ENCODE measurements at regions not wholly inside any gene's neighbourhood (a gene's known extent, or its start where the extent isn't known, plus 50 kb on each side); places are given as distances from the start of the nearest gene placed in this dataset.

DNA sequence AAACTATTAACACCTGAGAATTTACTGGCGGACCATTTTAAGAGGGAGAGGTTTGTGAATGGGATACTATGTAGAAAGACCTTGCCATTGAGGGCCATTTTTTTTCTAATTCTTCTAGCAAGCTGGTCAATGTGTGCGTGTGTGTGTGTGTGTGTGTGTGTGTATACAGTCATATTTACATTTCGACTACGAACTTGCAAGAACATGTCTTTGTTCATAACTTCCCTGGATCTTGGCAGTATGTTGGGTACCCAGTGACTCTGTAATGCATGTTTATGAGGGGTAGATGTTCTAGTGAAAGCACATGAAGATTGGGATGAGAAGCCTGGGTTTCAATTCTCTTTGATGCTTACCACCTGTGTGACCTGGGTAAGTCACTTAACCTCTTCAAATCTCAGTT is 133.6 kb downstream of the UBE2E3 start:
- DNase-seq (ENCODE audit: low read depth) = no peak

DNA sequence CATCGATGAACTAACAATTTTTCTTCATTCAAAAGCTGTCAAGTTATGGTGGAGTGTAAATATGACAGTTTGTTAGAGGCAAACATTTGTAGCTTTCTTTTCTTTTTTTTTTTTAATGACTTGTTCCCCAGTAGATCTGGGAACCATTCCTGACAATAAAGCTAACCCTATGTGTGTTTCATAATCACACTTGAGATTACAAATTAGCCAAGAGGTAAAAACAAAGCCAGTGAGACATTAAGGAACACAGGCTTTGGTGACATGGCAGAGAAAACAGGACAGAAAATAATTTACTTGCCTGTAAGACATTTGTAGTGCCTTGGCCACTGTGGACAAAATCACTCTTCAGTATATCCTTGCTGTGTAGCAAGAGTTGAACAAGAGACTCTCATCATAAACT is 135.9 kb downstream of the UBE2E3 start:
- no peak for DNase-seq (ENCODE audit: low read depth)

DNA sequence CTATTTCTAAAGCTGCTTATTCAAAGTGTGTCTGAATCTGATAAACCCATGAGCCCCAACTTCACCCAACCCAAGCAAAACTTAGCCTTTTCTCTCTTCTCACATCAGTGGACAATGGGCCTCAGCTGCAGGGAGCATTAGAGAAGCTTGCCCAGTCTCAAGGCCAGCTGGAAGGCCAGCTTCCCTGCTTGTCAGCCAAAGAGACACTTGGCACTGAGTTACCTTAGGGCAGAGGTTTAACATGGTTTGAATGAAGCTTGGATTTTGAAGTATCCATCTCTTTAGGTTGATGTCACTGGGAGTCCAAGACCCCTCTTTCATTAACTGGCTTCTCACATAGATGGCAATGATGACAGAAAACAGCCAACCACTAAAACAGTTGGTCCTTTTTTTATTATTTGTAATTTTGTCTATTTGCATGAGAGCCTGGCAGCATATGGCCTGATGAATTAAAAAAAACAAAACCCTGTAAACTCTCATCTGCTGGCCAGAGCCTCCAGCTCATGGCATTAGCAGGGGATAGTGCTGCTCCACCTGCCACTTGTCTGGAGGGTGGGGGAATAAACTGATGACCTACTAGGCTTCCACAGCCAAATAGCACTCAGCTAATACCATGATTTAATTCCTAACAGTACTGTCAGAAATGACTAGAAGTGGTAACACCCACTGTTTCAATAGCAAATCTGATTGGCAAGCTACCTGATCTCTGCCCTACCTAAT is 137.0 kb downstream of the UBE2E3 start:
- DNase-seq (ENCODE audit: low read depth) = no peak

DNA sequence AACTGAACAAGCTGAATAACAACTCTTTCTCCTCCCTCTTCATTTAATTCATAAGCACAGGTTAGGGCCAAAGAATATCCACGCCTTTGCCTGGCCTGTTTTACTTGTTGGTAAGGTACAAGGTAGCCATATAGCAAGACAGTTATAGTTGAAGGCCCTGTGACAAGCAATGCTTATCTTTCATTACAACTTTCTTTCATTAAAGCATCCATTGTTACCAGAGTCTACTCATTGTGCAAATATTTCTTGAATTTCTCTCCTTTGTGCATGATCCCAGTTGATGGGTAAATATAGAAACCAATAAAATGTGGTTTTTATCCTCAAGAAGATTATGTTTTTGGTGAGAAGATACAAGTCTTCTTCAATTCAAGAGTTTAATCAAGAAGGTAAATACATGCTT is 140.2 kb downstream of the UBE2E3 start:
- no peak for DNase-seq (ENCODE audit: low read depth)

DNA sequence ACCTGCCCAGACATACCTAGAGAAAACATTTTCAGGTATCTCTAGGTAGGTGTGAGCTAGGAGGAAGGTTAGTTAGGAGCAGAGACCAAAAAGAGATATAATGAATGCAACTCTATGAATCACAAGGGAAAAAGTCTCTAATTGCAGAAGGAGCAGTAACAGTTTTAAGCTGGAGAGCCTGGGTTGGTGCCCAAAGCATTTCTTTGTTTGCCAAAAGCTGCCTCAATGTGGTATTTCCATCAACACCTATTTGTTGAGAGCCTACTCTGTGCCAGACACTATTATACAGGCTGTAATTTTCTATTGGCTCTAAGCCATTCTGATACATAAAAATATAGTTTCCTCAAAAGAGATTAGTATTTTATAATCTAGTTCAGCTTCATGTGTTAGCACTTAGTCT is 141.6 kb downstream of the UBE2E3 start:
- DNase-seq (ENCODE audit: low read depth) = no peak

DNA sequence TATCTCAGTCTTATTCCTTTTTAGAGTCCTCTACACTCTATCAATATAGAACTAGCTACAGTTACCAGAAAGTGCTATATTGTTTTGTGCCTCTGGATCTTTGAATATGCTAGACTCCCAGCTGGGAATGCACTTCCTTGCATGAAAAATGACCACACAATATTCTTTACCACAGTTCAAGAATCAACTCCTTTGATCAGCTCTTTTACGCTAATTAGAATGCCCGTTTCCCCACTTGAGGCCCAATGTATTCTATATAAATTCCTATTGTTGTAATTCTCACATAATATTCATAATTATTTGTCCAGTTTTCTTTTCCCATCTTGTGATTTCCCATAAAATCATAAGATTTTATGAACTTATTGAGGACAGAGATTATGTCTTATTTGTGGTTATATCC is 142.2 kb downstream of the UBE2E3 start:
- DNase-seq (ENCODE audit: low read depth) = no peak

DNA sequence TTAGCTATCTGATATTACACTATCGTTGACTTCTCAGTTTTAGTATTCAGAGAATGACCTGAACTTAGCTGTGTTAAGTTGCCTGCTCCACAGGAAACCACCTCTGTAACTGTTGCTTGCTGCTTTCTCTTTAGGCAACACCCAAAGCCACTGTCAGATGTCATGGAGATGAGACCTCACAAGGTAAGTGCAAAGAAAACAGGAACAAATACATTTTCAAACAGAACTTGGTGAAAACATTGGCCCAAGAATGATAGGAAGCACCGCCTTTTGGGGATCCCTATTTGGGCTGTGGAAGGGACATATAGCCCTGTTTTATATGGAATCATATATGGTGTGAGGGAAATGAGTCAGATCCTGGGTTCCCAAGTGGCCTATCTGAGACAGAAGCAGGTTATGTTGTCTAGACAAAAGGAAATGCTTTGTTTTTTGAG is 143.4 kb downstream of the UBE2E3 start:
- peak; percentile 24 for DNase-seq (ENCODE audit: low read depth)

DNA sequence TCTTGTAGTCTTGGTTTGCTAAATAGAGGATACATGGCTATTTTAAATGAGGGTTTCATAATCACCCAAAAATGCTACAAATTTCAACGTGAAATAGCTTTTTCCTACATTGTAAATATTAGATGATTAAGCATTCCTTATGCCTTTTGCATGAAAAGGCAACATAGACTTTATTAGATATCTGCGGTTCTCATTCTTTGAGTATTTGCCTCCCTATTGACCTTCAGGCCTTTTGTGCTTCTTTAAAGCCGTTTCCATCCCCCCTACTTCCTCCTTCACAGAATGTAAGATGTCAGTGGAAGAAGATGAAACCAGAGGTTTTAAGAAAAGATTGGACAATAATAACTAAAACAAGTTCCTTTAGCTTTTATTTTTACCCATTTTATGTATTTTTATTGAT is 144.1 kb downstream of the UBE2E3 start:
- DNase-seq (ENCODE audit: low read depth) = no peak

DNA sequence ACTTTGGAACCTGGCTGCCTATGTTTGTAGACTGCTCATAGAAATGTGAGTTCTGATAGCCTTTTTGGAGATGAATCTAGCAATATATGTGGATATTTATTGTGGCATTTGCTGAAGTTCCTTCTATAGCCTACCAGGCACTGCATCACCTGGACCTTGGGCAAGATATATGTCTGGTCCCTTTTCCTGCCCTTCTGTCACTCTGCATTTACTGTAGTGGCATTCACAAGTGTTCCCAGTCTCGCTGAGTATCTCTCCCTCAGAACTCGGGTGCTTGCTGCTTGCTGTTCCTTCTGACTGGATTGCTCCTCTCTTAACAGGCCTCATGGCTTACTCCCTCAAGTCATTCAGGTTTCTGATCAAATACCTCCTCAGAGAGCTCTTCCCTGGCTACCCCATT is 145.0 kb downstream of the UBE2E3 start:
- DNase-seq (ENCODE audit: low read depth) = no peak

DNA sequence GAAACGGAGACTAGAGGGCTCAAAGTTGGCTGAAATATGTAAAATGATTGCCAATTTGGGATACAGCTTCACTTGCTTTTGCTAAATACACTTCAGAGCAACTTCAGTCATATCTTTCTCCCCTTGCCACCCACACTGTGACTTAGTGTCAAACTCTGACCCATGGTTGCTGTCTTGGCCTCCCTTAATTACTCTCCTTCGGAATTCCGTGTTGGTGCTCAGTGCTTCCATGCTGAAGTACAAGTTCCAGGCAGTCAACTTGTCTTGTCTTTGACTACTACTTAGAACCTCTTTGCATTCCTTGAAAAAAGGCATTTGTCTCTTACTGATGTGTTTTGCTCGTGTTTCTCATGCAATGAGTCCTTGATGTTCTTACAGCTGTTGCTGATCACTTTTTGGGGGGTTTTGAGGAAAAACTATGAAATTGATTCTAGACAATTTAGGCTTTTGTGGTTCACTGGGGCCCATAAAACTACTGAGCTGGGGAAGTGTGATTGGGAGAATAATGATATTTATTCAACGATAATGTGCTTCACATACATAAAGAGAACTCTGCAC is 146.0 kb downstream of the UBE2E3 start:
- DNase-seq (ENCODE audit: low read depth) = no peak

DNA sequence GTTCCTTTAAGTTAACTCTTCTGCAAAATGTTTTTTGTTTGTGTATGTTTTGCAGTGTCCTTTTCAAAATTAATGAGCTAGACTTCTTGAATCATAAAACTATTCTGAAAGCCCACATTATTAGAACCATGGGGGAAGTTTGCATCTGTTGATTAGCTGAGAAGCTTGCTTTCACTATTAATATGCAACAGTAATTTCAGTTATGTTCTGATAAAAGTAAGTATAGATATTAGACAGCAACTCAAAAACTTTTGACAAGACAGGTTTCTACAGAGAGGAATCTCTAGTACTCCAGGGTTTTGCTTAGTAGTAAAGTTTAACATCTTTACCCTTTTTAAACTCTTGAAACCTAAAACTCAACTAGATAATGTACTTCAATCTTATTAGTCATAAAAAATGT is 147.8 kb downstream of the UBE2E3 start:
- DNase-seq (ENCODE audit: low read depth) = no peak

DNA sequence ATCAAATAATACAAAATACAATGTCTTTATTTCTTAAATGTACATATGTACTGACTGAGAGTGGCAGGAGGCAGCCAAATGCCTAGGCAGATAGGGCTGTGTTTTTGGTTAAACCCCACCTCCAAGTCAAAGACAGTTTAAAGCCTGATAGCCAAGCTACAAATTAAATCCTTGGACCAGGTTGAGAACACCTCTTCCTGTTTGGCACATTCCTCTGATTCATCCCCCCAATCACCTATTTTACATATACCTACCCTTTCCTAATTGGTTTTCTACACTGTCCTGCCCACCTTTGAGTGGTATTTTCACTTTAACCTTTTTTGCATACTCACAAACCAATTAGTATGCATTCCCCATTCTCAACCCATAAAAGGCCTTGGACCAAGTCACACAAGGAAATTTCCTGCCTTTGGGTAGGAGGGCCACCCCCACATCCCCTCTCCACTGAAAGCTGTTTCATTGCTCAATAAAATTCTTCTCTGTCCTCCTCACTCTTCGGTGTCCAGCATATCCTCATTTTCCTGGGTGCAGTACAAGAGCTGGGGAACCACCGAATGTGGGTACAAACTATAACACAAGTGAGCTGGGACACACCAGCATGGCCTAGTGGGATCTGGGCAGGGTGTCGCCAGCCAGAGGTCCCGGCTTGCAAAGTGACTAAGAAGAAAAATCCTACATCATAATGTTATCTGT is 149.1 kb downstream of the UBE2E3 start:
- no peak for DNase-seq (ENCODE audit: low read depth)

DNA sequence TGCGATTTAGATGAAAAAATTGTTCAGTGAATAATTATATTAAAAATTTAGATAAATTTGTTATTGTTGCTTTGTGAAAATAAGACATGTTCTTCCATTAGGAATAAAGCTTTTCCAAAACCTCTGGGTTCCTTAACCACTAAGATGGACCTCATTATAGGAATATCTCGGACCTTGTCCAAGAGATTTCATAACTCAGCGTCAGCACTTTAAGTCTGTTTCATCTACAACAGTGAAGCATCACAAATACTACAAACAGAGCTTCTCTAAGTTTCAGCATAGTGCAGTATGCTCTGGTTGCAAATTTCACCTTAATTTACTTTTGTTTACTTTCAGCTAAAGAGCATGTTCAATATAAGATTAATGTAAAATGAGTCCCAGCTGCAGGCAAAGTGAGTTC is 150.3 kb downstream of the UBE2E3 start:
- DNase-seq (ENCODE audit: low read depth) = no peak

DNA sequence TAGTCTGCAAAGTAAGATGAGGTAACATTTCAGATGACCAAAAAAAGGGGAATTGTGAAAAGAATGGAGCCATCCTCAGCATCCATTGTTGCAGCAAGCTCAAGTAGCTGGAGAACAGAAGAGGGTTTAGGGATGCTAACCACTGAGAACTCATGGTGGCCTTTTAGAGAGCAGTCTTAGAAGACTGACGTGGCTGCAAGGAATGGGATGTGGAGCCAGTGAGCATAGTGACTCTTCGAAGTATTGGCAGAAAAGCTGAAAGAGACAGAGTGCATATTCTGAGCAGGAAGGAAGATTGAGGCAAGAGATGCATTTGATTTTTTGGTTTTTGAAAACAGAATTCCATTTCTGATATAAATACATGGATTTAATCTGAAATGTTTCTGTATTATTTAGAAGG is 151.2 kb downstream of the UBE2E3 start:
- no peak for DNase-seq (ENCODE audit: low read depth)

DNA sequence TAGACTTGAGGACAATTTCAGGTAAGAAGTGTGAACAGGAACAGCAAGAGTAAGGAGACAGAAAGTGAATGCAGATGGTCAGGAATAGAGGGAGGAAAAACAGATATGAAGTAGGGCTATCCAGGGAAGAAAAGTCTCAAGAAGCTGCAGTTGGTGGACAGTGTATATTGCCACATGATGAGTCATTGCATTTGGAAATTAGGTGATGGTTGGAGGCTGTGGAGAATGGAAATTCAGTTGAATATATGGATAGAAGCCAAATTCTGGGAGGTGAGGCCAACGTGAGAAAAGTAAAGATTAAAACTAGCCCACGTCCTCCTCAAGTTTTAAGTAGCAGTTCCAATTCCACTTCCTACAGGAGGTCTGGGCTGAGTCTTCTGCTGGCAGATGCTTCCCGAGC is 158.4 kb downstream of the UBE2E3 start:
- DNase-seq (ENCODE audit: low read depth) = no peak

DNA sequence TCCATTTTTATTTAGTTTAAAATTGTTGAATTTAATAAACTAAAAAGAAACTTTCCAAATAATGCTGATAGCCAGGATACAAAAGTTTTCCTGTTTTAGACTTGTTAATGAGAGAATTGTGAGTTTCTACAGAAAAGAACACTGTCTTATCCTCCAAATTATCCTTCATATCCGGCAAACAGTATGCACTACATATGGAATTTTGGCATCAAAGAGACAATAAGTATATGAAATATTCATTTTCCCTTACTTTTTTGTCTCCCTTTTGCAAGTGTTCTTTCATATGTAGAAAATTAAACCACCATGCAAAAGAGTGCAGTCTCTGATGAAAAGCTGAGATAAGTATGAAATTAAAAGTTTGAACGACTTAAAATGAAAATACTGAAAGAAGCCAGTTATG is 159.4 kb downstream of the UBE2E3 start:
- DNase-seq (ENCODE audit: low read depth) = no peak

DNA sequence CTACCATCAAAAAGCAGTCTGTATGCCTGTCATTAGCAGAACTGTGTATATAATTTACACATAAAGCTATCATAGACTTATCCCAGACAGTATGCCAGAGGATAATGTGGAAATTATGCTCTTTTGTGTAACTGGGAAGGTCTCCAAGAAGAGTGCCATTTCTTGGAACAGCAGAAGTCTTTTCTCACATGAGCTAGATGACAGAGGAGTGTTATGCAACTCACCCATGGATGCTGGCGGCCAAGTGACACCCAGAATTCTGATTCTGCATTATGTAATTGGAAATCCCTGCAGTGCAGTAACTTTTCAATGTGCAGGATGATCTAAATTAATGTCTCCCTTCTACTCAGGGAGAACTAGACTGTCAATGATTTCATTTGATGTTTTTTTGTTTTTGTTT is 160.0 kb downstream of the UBE2E3 start:
- DNase-seq (ENCODE audit: low read depth) = no peak

DNA sequence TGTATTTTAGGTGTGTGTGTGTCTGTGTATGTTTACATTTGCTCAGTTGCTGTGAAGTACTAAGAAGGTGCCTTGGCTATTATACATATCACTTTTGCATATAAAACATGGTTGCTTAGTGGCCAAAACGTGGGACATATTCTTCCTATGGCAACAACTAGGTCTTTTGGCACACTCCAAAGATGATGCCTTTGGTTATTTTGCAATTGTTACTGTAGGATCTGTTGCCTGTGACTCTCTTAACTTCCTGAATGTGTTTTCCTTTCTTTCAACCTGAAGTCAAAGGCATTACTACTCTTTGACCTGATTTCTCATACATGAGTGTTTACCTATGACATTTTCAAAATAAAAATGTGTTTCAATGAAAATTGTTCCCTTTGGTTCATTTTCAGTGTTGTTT is 160.5 kb downstream of the UBE2E3 start:
- DNase-seq (ENCODE audit: low read depth) = no peak

DNA sequence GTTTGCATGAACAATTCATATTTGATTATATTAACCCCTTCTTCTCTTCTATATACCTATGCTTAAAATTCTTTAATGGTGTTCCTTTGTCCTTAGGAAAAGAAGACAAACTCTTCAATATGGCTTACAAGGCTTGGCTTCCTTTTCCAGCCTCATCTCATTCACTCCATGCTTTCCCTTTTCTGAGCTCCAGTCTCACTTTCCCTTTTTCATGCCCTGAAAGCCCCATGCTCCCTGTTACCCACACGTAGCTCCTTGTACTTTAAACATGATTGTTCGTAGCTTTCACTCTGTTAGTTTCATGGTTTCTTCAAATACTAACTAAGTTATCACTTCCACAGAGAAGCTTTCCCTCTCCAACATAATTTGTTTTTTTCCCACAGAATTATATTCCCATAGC is 161.3 kb downstream of the UBE2E3 start:
- no peak for DNase-seq (ENCODE audit: low read depth)

DNA sequence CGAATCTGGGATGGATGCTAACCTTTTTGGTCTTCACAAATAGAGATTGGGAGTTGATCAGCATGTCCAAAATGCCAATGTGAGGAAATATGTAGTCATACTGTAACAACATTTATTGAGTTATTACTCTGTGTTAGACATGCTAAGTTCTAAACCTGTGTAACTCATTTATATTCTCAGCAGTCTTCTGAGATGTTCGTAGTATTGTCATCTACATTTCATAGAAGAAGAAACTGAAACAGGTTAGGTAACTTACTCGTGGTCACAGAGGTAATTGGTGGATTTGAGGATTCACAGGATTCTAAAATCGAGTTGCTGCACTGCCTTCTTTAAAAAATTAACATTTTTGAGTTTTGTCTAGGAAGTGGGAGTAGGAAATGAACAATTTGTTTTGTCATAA is 162.1 kb downstream of the UBE2E3 start:
- DNase-seq (ENCODE audit: low read depth) = no peak

DNA sequence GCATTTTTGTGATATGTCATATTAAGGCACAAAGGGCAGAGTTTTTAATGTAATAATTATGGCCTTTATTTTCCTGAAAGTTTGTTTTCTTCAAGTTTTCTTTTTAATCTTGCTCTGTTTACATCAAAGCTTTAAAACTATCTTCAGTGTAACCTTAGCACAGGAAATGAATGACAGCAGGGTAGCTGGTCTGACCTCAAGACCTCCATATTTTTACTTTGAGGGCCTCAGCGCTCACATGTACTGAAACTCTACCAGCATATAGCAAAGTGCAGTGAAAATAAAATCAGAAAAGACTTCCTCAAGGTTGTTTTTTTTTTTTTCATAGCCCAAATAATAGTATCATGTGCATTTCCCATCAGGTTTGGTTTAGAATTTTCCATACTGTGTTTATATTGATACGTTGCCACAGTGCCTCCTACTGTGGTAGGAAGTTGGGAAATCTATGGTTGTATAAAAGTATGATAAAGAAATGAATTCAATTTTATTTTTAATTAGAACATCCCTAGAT is 163.4 kb downstream of the UBE2E3 start:
- DNase-seq (ENCODE audit: low read depth) = no peak

DNA sequence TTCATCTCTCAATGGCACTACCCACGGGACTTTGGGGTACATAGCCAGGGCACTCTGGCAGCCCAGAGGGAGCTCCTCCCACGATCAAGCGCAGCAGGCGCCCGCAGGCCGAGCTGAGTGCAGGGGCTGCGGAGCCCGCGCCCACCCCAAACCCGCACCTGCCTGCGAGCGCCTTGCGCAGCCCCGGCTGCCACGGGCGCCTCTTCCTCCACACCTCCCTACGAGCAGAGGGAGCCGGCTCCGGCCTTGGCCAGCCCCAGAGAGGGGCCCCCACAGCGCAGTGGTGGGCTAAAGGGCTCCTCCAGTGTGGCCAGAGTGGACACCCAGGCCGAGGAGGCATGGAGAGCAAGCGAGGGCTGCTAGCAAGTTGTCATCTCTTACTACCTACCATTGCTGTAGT is 165.2 kb downstream of the UBE2E3 start:
- DNase-seq (ENCODE audit: low read depth) = no peak

DNA sequence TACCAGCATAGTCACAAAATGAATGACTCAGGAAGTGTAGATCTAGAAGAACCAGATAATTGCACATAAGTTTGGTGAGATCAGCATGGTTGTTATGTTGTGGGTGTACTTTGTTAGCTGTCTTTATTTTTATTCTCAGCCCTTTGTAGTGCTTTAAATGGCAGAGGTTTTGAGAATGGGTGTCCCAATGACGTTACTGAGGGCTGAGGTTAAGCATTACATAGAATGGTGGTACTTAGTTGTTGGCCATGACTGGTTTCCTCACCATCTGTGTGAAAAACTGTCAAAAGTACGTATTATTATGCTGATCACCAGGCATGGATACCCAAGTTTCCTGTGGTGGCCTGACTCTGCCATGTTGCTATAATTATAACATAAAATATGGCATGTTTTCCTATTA is 165.8 kb downstream of the UBE2E3 start:
- no peak for DNase-seq (ENCODE audit: low read depth)

DNA sequence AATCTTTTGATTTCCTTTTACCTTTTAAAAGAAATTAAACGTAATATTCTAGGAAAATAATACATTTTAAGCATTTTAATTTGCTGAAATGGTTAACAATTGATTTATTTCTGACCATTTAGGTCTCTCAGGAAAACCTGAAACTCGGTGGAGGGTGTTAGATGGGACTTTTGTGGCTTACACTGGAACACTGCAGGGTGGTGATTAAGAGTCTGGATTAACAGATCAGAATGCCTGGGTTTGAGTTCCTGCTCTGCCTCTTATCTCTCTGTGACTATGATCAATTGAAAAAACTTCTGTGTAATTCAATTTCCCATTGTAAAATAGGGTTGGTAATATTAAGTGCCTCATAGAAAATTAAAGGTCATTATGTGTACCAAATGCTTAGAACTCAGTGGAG is 168.7 kb downstream of the UBE2E3 start:
- no peak for DNase-seq (ENCODE audit: low read depth)

Measured in activated T-helper 1 cell treated with Interleukin-2 at 50 U/mL for 16 hours (primary cell).